Smooth muscle cell of the brain vasculature (primary cell): ENCODE measurements at regions not wholly inside any gene's neighbourhood (a gene's known extent, or its start where the extent isn't known, plus 50 kb on each side); places are given as distances from the start of the nearest gene placed in this dataset.
"Not testable (repeated sequence)": the region's sequence is repeated elsewhere in the genome, so short reads cannot be mapped to it uniquely, and the experiment has no call there.

Source experiments
- DNase-seq: peaks from one replicate; pipeline ENCODE4 v3.0.0-alpha.2; 2012; ENCODE audit warnings: low read depth, low spot score

GRCh38 chr20:1825938-1826445 lies 69.2 kb upstream of the SIRPA start:
- no peak for DNase-seq

- DNase-seq, result no peak
Measured at GRCh38 chr20:1825507-1825906, 69.7 kb upstream of the SIRPA start.

- DNase-seq, result no peak
Measured at GRCh38 chr20:1824834-1825233, 70.4 kb upstream of the SIRPA start.

GRCh38 chr20:1824181-1824580 lies 71.0 kb upstream of the SIRPA start:
- DNase-seq, result no peak

GRCh38 chr20:1823450-1823844 lies 71.8 kb upstream of the SIRPA start:
- no peak for DNase-seq

- DNase-seq, result no peak
Measured at GRCh38 chr20:1822564-1823449, 72.4 kb upstream of the SIRPA start.

- no peak for DNase-seq
Measured at GRCh38 chr20:1820138-1821079, 74.8 kb upstream of the SIRPA start.

GRCh38 chr20:1819311-1820137 lies 75.7 kb upstream of the SIRPA start:
- no peak for DNase-seq

- no peak for DNase-seq
Measured at GRCh38 chr20:1818895-1819294, 76.3 kb upstream of the SIRPA start.

GRCh38 chr20:1818247-1818840 lies 76.9 kb upstream of the SIRPA start:
- DNase-seq, result no peak

GRCh38 chr20:1817577-1818211 lies 77.5 kb upstream of the SIRPA start:
- no peak for DNase-seq

GRCh38 chr20:1816384-1817381 lies 78.5 kb upstream of the SIRPA start:
- DNase-seq, result no peak

GRCh38 chr20:1815502-1816085 lies 79.6 kb upstream of the SIRPA start:
- DNase-seq, result no peak

- not testable (repeated sequence) for DNase-seq
Measured at GRCh38 chr20:1814861-1815260, 80.3 kb upstream of the SIRPA start.

GRCh38 chr20:1813674-1814635 lies 81.3 kb upstream of the SIRPA start:
- DNase-seq, result no peak

- no peak for DNase-seq
Measured at GRCh38 chr20:1813101-1813529, 82.1 kb upstream of the SIRPA start.

- DNase-seq, result no peak
Measured at GRCh38 chr20:1811621-1812498, 83.3 kb upstream of the SIRPA start.
